HL-60 (cell line): ENCODE measurements at regions not wholly inside any gene's neighbourhood (a gene's known extent, or its start where the extent isn't known, plus 50 kb on each side); places are given as distances from the start of the nearest gene placed in this dataset.

Experiments
- DNase-seq, 2 experiments: peaks; one replicate each; pipeline ENCODE4 v3.0.0-alpha.2; 2010 to 2020; ENCODE audit warnings: low read depth in 1 of 2, low spot score in 1 of 2
- H3K27ac ChIP-seq: fragments of 250-450 bp; sonication (Bioruptor Pico); replicated peaks from 2 replicates; pipeline ENCODE4 v1.5.1; 2020; ENCODE audit warnings: mild to moderate bottlenecking, moderate library complexity
- H3K27me3 ChIP-seq: fragments of 250-450 bp; sonication (Bioruptor Pico); 2 replicates; pipeline ENCODE4 v1.5.1; 2021; ENCODE audit warnings: mild to moderate bottlenecking, moderate library complexity; ENCODE audit not compliant: insufficient read depth, poor library complexity, severe bottlenecking
- H3K4me3 ChIP-seq: replicated peaks from 2 replicates; pipeline ENCODE4 v1.5.1; 2011; ENCODE audit warnings: mild to moderate bottlenecking, control low read depth, low read length; ENCODE audit not compliant: insufficient read depth
- GABPA ChIP-seq: IDR thresholded peaks from 2 replicates; pipeline ENCODE4 v1.6.1; 2012; ENCODE audit warnings: low read depth
- POLR2AphosphoS5 ChIP-seq: IDR thresholded peaks from 2 replicates; pipeline ENCODE4 v1.6.1; 2012; ENCODE audit warnings: low read depth
- REST ChIP-seq: IDR thresholded peaks from 2 replicates; pipeline ENCODE4 v1.6.1; 2012; ENCODE audit warnings: low read depth; ENCODE audit not compliant: insufficient replicate concordance
- SPI1 ChIP-seq: IDR thresholded peaks from 2 replicates; pipeline ENCODE4 v1.6.1; 2012; ENCODE audit warnings: low read depth, mild to moderate bottlenecking, borderline replicate concordance
- TF ChIP-seq, protein P1 (sequence below): IDR thresholded peaks from one replicate; pipeline ENCODE4 v1.5.1; 2011; ENCODE audit warnings: low read length, control low read depth, inconsistent platforms; ENCODE audit not compliant: insufficient read depth

DNA sequence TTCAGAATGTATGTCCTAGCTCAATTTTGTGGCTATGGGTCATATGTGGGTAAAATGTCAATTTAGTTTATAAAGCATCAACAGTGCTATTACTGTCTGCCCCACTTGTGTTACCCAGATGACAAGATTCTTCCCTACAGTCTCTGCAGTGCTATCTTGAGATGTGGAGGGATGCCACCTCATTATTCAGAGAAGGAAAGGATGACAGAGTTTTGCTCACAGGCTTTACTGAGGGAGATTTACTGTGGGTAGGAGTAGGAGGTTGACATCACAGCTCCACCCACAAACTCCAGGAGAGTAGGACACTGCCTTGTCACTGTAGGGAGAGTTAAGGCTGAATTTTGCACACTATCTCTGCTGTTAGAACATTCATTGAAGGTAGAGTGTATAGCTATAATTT, 359.3 kb downstream of the HTR1A start:
- no peaks in the 10 kb centered on the region for H3K27me3 ChIP-seq
- DNase-seq = no peak
- no peak overlapping the region for H3K27ac ChIP-seq
- TF ChIP-seq POLR2AphosphoS5 (no peak), REST (no peak), GABPA (no peak), SPI1 (no peak)
- TF ChIP-seq, protein P1, sequence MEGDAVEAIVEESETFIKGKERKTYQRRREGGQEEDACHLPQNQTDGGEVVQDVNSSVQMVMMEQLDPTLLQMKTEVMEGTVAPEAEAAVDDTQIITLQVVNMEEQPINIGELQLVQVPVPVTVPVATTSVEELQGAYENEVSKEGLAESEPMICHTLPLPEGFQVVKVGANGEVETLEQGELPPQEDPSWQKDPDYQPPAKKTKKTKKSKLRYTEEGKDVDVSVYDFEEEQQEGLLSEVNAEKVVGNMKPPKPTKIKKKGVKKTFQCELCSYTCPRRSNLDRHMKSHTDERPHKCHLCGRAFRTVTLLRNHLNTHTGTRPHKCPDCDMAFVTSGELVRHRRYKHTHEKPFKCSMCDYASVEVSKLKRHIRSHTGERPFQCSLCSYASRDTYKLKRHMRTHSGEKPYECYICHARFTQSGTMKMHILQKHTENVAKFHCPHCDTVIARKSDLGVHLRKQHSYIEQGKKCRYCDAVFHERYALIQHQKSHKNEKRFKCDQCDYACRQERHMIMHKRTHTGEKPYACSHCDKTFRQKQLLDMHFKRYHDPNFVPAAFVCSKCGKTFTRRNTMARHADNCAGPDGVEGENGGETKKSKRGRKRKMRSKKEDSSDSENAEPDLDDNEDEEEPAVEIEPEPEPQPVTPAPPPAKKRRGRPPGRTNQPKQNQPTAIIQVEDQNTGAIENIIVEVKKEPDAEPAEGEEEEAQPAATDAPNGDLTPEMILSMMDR = no peak
- H3K4me3 ChIP-seq = no peak overlapping the region

GRCh38 chr5:63596254-63596653, 366.0 kb downstream of the HTR1A start:
- Histone ChIP-seq H3K27me3 (no peaks in the 10 kb centered on the region), H3K27ac (no peak overlapping the region), H3K4me3 (no peak overlapping the region)
- TF ChIP-seq REST (no peak), GABPA (no peak), SPI1 (no peak), POLR2AphosphoS5 (no peak)
- TF ChIP-seq, protein P1 = no peak
- no peak for DNase-seq

- TF ChIP-seq, protein P1 = no peak
- no peak for TF ChIP-seq SPI1
- TF ChIP-seq POLR2AphosphoS5 = no peak
- TF ChIP-seq GABPA = no peak
- no peak for TF ChIP-seq REST
- H3K4me3 ChIP-seq = no peak overlapping the region
- no peak for DNase-seq
These were observed 388.9 kb downstream of the HTR1A start for GRCh38 chr5:63573380-63573779.

More at GRCh38 chr5:63573380-63573779, 388.9 kb downstream of the HTR1A start:
- Histone ChIP-seq H3K27me3 (no peaks in the 10 kb centered on the region), H3K27ac (no peak overlapping the region)
